H1 (cell line): ENCODE measurements at regions not wholly inside any gene's neighbourhood (a gene's known extent, or its start where the extent isn't known, plus 50 kb on each side); places are given as distances from the start of the nearest gene placed in this dataset.

ENCODE experiments used
- BRCA1 ChIP-seq: IDR thresholded peaks from 2 replicates; pipeline ENCODE4 v1.6.1; 2012; ENCODE audit warnings: low read depth, low read length, improper control_type of control experiment
- NRF1 ChIP-seq: IDR thresholded peaks from 2 replicates; pipeline ENCODE4 v1.6.1; 2011; ENCODE audit warnings: mild to moderate bottlenecking, low read depth, low read length, improper control_type of control experiment
- POLR2AphosphoS5 ChIP-seq: IDR thresholded peaks from 2 replicates; pipeline ENCODE4 v1.6.1; 2011; ENCODE audit warnings: low read depth, low read length
- RNF2 ChIP-seq: fragments of 200-900, 300-1000 bp; sonication (generic); IDR thresholded peaks from 2 replicates; pipeline ENCODE4 v1.7.1; 2016; ENCODE audit warnings: borderline replicate concordance, low read depth, mild to moderate bottlenecking, antibody characterized with exemption, low read length; ENCODE audit not compliant: poor library complexity, severe bottlenecking; ENCODE audit errors: missing control alignments
- SIX5 ChIP-seq: IDR thresholded peaks from 2 replicates; pipeline ENCODE4 v1.6.1; 2011; ENCODE audit warnings: mild to moderate bottlenecking, low read depth, low read length
- SP2 ChIP-seq: IDR thresholded peaks from 2 replicates; pipeline ENCODE4 v1.6.1; 2012; ENCODE audit warnings: mild to moderate bottlenecking, low read length, inconsistent platforms
- TEAD4 ChIP-seq: IDR thresholded peaks from 2 replicates; pipeline ENCODE4 v1.6.1; 2012; ENCODE audit warnings: low read depth, low read length, inconsistent platforms, mixed read lengths
- TF ChIP-seq, protein P1 (sequence below), 3 experiments: IDR thresholded peaks; 1 replicate in 2 of 3; 2 replicates in 1 of 3; pipeline versions ENCODE4 v1.5.1 to v1.6.1; 2011; ENCODE audit warnings: low read length in 3 of 3, mild to moderate bottlenecking in 3 of 3, inconsistent platforms in 2 of 3, low read depth in 1 of 3, moderate library complexity in 1 of 3; ENCODE audit not compliant: insufficient read depth in 1 of 3; ENCODE audit errors: control extremely low read depth in 1 of 3
- TF ChIP-seq, protein P2 (sequence below): IDR thresholded peaks from 2 replicates; pipeline ENCODE4 v1.6.1; 2012; ENCODE audit warnings: inconsistent platforms

GRCh38 chr20:22904386-22904785 lies 130.7 kb upstream of the SSTR4 start:
- TF ChIP-seq, protein P1, sequence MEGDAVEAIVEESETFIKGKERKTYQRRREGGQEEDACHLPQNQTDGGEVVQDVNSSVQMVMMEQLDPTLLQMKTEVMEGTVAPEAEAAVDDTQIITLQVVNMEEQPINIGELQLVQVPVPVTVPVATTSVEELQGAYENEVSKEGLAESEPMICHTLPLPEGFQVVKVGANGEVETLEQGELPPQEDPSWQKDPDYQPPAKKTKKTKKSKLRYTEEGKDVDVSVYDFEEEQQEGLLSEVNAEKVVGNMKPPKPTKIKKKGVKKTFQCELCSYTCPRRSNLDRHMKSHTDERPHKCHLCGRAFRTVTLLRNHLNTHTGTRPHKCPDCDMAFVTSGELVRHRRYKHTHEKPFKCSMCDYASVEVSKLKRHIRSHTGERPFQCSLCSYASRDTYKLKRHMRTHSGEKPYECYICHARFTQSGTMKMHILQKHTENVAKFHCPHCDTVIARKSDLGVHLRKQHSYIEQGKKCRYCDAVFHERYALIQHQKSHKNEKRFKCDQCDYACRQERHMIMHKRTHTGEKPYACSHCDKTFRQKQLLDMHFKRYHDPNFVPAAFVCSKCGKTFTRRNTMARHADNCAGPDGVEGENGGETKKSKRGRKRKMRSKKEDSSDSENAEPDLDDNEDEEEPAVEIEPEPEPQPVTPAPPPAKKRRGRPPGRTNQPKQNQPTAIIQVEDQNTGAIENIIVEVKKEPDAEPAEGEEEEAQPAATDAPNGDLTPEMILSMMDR (IDR thresholded peaks at IDR 0.05; ENCODE audit: control extremely low read depth in 1 of 3, insufficient read depth in 1 of 3, low read depth in 1 of 3, low read length in 3 of 3) = no peak
- TF ChIP-seq, protein P2, sequence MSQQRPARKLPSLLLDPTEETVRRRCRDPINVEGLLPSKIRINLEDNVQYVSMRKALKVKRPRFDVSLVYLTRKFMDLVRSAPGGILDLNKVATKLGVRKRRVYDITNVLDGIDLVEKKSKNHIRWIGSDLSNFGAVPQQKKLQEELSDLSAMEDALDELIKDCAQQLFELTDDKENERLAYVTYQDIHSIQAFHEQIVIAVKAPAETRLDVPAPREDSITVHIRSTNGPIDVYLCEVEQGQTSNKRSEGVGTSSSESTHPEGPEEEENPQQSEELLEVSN = no peak
- no peak for TF ChIP-seq TEAD4
- TF ChIP-seq RNF2 = no peak
- no peak for TF ChIP-seq SP2
- TF ChIP-seq NRF1 = no peak
- TF ChIP-seq BRCA1 = no peak
- TF ChIP-seq SIX5 = no peak
- TF ChIP-seq POLR2AphosphoS5 = no peak
